ENCODE measurements at regions not wholly inside any gene's neighbourhood (a gene's known extent, or its start where the extent isn't known, plus 50 kb on each side); places are given as distances from the start of the nearest gene placed in this dataset.
A peak's percentile ranks its signal among the peaks of the same experiment; 100 is the strongest.

- TF ChIP-seq GABPB2 (CRISPR knock-in tag; conservative IDR thresholded peaks at IDR 0.05) (no peak), PRDM10 (IDR thresholded peaks at IDR 0.05; ENCODE audit: partially characterized antibody) (no peak), TCF3 (CRISPR knock-in tag; IDR thresholded peaks at IDR 0.05) (no peak), HNRNPK (IDR thresholded peaks at IDR 0.05; ENCODE audit: low read depth, low read length, poor library complexity, severe bottlenecking) (no peak), PHF8 (IDR thresholded peaks at IDR 0.05; ENCODE audit: borderline replicate concordance, low read length) (no peak), ELK1 (CRISPR knock-in tag; IDR thresholded peaks at IDR 0.05) (no peak), ZNF280B (CRISPR knock-in tag; IDR thresholded peaks at IDR 0.05) (no peak), ZBTB33 (CRISPR knock-in tag; IDR thresholded peaks at IDR 0.05) (no peak), ZNF316 (IDR thresholded peaks at IDR 0.05) (no peak), DIDO1 (tag; IDR thresholded peaks at IDR 0.05; ENCODE audit: low read depth) (no peak), SMARCA5 (IDR thresholded peaks at IDR 0.05) (peak; percentile 90), MEF2A (IDR thresholded peaks at IDR 0.05; ENCODE audit: control insufficient read depth, low read depth, low read length) (no peak), ZNF764 (CRISPR knock-in tag; IDR thresholded peaks at IDR 0.05; ENCODE audit: low read depth) (no peak), ZNF449 (CRISPR knock-in tag; IDR thresholded peaks at IDR 0.05) (no peak), C11orf30 (IDR thresholded peaks at IDR 0.05; ENCODE audit: low read depth) (no peak), MCM7 (IDR thresholded peaks at IDR 0.05) (no peak), BCL6 (CRISPR knock-in tag; IDR thresholded peaks at IDR 0.05) (no peak), SMC3 (conservative IDR thresholded peaks at IDR 0.05; ENCODE audit: insufficient read depth, low read depth, low read length) (peak; percentile 71), CHCHD3 (CRISPR knock-in tag; IDR thresholded peaks at IDR 0.05) (no peak)
Measured at GRCh38 chr2:133844214-133844892, 276.1 kb upstream of the NCKAP5 start (continued).
